NCI-H128 (cell line): ENCODE measurements at regions not wholly inside any gene's neighbourhood (a gene's known extent, or its start where the extent isn't known, plus 50 kb on each side); places are given as distances from the start of the nearest gene placed in this dataset.
A peak's percentile ranks its signal among the peaks of the same experiment; 100 is the strongest.

Source experiments
- DNase-seq: peaks from one replicate; lab custom pipeline; 2025; ENCODE audit not compliant: unreplicated experiment; lab: John Stamatoyannopoulos, UW

GRCh38 chr18:23077493-23078256 lies 57.6 kb upstream of the CABLES1 start:
- no peak for DNase-seq

DNA sequence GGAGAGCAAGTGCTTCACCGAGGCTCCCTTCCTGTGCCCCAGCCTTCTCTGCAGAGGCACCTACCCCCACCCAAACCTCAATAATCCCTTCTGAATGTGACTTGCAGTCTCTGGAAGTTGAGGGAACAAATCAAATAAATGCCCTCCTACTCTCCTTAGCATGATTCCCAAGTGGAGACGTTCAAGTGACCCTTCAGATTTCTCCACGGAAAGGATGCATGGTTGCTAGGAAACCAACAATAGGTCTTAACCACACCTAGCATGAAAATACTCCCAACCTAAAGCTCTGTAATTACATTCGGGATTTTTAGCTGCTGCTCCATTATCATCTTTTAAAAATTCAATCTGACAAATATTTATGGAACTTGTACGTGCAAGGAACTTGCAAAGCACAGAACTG lies 50.2 kb upstream of the CABLES1 start:
- peak; percentile 84 for DNase-seq
